ENCODE measurements at regions not wholly inside any gene's neighbourhood (a gene's known extent, or its start where the extent isn't known, plus 50 kb on each side); places are given as distances from the start of the nearest gene placed in this dataset.

DNA sequence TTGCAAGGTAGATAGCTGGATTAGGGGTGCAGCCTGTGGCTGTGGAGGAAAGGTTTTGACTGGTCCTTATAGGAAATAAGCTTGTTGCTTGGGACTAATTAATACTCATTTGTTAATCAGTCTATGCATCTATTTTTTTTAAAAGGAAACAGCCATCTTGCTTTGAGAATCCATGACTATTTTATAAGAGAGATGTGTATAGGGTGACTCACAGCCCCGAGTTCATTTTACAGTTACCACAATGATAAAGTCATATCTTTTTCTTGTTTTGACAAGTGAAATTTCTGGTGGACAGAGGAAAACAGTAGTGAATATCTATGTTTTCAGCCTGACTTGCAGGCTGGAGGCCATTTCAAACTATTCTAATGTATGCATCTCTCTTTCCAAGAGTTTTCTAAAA lies 193.5 kb upstream of the CCDC68 start (continued):
- TF ChIP-seq, protein P1, sequence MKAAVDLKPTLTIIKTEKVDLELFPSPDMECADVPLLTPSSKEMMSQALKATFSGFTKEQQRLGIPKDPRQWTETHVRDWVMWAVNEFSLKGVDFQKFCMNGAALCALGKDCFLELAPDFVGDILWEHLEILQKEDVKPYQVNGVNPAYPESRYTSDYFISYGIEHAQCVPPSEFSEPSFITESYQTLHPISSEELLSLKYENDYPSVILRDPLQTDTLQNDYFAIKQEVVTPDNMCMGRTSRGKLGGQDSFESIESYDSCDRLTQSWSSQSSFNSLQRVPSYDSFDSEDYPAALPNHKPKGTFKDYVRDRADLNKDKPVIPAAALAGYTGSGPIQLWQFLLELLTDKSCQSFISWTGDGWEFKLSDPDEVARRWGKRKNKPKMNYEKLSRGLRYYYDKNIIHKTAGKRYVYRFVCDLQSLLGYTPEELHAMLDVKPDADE (IDR thresholded peaks at IDR 0.05): no peak
- TF ChIP-seq ZNF331 (CRISPR knock-in tag; IDR thresholded peaks at IDR 0.05; ENCODE audit: low read depth): no peak

- TF ChIP-seq EZH2phosphoT487 (IDR thresholded peaks at IDR 0.05; ENCODE audit: unreplicated experiment): no peak
- no peak for TF ChIP-seq NANOG (IDR thresholded peaks at IDR 0.05; ENCODE audit: borderline replicate concordance)
- TF ChIP-seq CTCF (conservative IDR thresholded peaks at IDR 0.05; ENCODE audit: low read depth in 2 of 2): no peak
- no peak for TF ChIP-seq CREB1 (CRISPR knock-in tag; IDR thresholded peaks at IDR 0.05; ENCODE audit: low read depth)
- TF ChIP-seq ZNF114 (CRISPR knock-in tag; IDR thresholded peaks at IDR 0.05): no peak
- TF ChIP-seq EZH2 (IDR thresholded peaks at IDR 0.05; ENCODE audit: low read depth, unreplicated experiment): no peak
- no peak for TF ChIP-seq REST (IDR thresholded peaks at IDR 0.05; ENCODE audit: unreplicated experiment)
- TF ChIP-seq, protein P1 (IDR thresholded peaks at IDR 0.05): no peak
- TF ChIP-seq, protein P2, sequence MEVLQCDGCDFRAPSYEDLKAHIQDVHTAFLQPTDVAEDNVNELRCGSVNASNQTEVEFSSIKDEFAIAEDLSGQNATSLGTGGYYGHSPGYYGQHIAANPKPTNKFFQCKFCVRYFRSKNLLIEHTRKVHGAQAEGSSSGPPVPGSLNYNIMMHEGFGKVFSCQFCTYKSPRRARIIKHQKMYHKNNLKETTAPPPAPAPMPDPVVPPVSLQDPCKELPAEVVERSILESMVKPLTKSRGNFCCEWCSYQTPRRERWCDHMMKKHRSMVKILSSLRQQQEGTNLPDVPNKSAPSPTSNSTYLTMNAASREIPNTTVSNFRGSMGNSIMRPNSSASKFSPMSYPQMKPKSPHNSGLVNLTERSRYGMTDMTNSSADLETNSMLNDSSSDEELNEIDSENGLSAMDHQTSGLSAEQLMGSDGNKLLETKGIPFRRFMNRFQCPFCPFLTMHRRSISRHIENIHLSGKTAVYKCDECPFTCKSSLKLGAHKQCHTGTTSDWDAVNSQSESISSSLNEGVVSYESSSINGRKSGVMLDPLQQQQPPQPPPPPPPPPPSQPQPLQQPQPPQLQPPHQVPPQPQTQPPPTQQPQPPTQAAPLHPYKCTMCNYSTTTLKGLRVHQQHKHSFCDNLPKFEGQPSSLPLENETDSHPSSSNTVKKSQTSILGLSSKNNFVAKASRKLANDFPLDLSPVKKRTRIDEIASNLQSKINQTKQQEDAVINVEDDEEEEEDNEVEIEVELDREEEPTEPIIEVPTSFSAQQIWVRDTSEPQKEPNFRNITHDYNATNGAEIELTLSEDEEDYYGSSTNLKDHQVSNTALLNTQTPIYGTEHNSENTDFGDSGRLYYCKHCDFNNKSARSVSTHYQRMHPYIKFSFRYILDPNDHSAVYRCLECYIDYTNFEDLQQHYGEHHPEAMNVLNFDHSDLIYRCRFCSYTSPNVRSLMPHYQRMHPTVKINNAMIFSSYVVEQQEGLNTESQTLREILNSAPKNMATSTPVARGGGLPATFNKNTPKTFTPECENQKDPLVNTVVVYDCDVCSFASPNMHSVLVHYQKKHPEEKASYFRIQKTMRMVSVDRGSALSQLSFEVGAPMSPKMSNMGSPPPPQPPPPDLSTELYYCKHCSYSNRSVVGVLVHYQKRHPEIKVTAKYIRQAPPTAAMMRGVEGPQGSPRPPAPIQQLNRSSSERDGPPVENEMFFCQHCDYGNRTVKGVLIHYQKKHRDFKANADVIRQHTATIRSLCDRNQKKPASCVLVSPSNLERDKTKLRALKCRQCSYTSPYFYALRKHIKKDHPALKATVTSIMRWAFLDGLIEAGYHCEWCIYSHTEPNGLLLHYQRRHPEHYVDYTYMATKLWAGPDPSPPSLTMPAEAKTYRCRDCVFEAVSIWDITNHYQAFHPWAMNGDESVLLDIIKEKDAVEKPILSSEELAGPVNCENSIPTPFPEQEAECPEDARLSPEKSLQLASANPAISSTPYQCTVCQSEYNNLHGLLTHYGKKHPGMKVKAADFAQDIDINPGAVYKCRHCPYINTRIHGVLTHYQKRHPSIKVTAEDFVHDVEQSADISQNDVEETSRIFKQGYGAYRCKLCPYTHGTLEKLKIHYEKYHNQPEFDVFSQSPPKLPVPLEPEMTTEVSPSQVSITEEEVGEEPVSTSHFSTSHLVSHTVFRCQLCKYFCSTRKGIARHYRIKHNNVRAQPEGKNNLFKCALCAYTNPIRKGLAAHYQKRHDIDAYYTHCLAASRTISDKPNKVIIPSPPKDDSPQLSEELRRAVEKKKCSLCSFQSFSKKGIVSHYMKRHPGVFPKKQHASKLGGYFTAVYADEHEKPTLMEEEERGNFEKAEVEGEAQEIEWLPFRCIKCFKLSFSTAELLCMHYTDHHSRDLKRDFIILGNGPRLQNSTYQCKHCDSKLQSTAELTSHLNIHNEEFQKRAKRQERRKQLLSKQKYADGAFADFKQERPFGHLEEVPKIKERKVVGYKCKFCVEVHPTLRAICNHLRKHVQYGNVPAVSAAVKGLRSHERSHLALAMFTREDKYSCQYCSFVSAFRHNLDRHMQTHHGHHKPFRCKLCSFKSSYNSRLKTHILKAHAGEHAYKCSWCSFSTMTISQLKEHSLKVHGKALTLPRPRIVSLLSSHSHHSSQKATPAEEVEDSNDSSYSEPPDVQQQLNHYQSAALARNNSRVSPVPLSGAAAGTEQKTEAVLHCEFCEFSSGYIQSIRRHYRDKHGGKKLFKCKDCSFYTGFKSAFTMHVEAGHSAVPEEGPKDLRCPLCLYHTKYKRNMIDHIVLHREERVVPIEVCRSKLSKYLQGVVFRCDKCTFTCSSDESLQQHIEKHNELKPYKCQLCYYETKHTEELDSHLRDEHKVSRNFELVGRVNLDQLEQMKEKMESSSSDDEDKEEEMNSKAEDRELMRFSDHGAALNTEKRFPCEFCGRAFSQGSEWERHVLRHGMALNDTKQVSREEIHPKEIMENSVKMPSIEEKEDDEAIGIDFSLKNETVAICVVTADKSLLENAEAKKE (CRISPR knock-in tag; IDR thresholded peaks at IDR 0.05): no peak
- no peak for TF ChIP-seq STAT1 (IDR thresholded peaks at IDR 0.05; ENCODE audit: unreplicated experiment)
- TF ChIP-seq POLR2AphosphoS5 (IDR thresholded peaks at IDR 0.05; ENCODE audit: low read depth): no peak
- Histone ChIP-seq H3K36me3 (ENCODE audit: insufficient read depth) (no peaks in the 10 kb centered on the region), H4K20me1 (replicated peaks; ENCODE audit: insufficient read depth) (no peaks in the 10 kb centered on the region), H3K27me3 (ENCODE audit: insufficient read depth) (no peaks in the 10 kb centered on the region), H3K4me3 (no peak overlapping the region), H3K79me2 (replicated peaks; ENCODE audit: insufficient read depth) (no peaks in the 10 kb centered on the region), H3F3A (replicated peaks; ENCODE audit: low read depth) (no peaks in the 10 kb centered on the region), H2AFZ (no peak overlapping the region), H3K9me2 (ENCODE audit: insufficient read depth) (peaks cover 10% of the 10 kb centered on the region), H3K27ac (ENCODE audit: low read depth) (no peak overlapping the region), H3K4me1 (ENCODE audit: insufficient read depth) (peaks cover 8% of the 10 kb centered on the region), H3K4me2 (no peak overlapping the region)
- Mint-ChIP-seq H3K4me1 (peaks cover 5% of the 10 kb centered on the region; the same call in 1 of the 3 replicates), H3K27me3 (ENCODE audit: insufficient read depth, low read depth, poor library complexity) (no peaks in the 10 kb centered on the region), H3K9me3 (peaks cover 3% of the 10 kb centered on the region; the same call in 1 of the 3 replicates), H3K36me3 (ENCODE audit: low read depth) (no peaks in the 10 kb centered on the region), H3K27ac (no peak overlapping the region), H3K4me3 (no peak overlapping the region)
- ATAC-seq (no peak), DNase-seq (ENCODE audit: low spot score) (no peak)
Measured at GRCh38 chr18:55149994-55150393, 190.7 kb upstream of the CCDC68 start.
